GM19238 (cell line): ENCODE measurements at regions not wholly inside any gene's neighbourhood (a gene's known extent, or its start where the extent isn't known, plus 50 kb on each side); places are given as distances from the start of the nearest gene placed in this dataset.

Experiments
- DNase-seq: peaks from one replicate; pipeline ENCODE4 v3.0.0; 2011; ENCODE audit warnings: low spot score; ENCODE audit not compliant: insufficient read length

DNA sequence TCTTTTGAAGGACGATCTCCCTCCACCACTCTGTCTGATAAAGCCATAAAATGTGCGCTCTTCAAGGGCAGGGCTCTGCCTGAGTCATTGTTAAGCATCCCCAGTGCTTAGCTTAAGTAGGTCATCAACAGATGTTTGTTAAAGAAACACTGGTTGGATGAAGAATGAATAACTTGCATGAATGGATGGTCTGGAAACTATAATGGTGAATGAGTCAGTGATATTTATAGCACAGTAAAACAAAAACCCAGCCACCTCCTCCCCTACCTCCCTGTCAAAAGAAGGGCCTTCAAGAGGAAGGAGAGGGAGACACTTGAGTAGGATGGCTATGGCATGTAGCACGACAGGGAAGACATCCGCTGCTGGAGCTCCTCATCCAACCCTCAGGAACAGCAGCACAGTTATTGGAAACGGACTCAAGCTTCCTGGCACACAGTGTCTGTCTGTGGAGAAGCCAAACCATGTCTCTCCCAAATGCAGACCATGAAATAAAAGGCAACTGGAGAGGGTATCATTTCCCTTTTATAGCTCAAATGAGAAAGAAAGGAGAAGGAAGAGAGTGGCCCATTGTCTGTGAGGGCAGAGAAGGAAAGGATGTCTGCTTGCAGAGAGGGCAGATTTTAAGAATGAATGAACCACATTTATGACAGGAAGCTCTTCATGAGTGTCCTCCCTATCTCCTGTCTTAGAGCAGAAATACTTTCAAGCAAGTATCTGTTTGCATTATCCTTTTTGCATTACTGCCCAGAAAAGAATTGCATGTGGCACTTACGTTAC, 183.5 kb upstream of the UBL3 start:
- no peak for DNase-seq

- DNase-seq: no peak
Measured at GRCh38 chr13:30032263-30032662, 181.8 kb upstream of the UBL3 start.

- DNase-seq: no peak
Measured at GRCh38 chr13:30031488-30031887, 181.1 kb upstream of the UBL3 start.

DNA sequence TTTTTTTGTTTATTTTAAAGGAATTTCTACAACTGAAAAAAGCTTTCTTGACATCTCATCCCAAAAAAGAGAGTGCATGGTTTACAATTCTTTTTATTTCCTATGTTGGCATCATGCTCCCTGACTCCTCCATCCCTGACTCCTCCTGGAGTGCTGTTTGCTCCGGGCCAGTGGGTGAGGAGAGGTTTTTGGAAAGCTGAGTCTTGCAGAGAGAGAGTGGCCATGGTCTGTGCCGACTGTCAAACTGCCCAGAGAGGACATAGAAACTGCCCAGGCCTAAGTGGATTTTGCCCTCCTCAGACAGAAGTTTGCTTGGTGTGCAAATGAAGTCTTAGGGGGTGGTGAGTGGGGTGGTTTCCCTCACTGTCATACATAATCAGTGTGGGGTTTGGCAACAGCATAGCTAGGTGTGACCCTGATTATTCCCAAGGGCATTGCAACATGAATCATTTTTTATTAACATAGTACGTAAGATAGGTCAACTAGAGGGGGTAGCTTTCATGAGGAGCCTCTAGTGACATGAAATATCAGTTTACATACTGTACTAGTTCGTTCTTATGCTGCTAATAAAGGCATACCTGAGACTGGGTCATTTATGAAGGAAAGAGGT, 179.8 kb upstream of the UBL3 start:
- no peak for DNase-seq

DNA sequence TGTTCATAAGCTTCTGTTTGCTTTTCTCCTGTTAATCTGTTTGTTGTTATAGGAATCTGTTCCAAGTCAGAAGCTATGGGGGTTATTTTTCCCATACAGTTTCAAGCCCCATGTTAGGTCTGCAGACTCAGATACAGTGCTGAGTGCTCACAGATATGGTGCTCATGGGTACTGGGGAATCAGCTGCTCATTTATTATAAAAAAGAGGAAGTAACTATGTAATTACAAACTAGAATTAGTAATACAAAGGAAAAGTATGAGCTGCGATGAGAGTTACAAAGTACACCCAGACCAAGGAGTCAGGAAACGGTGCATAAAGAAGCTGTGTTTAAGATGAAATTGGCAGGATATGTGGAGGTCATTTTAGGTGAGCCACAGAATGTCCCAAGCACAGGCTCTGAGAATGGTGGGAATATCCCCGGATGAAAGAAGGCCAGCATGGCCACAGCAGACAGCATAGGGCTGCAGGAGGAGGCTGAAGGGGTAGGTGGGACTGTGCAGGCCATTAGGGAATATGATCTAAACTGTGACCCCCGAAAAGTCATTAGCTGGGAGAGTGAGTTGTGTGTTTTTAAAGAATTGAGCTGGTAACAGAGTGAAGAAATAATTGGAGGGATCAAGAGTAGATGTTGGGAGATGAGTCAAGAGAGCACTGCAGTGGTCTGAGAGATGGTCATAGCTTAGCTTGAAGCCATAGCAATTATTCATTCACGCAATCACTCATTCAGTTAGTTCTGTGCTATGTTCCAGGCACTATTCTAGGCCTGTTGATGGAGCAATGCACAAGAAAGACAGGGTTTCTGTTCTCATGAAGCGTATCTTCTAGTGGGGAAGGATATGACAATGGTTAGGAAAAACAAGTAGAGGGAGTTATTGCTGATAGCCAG, 177.4 kb upstream of the UBL3 start:
- no peak for DNase-seq

DNA sequence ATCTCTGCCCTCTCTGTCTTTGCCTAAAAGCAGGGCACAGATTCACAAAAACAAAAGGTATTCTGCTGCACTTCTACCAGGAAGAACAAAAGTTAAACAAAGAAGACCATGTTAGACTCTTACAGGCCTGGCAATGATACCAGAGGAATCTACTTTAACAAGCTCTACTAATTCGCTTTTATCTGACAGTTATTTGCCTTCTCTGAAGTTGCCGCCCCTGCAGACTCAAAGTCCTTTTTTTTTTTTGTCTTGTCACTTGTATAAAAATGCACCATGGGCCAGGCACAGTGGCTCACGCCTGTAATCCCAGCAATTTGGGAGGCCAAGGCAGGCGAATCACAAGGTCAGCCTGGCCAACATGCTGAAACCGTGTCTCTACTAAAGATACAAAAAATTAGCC, 176.5 kb upstream of the UBL3 start:
- no peak for DNase-seq

DNA sequence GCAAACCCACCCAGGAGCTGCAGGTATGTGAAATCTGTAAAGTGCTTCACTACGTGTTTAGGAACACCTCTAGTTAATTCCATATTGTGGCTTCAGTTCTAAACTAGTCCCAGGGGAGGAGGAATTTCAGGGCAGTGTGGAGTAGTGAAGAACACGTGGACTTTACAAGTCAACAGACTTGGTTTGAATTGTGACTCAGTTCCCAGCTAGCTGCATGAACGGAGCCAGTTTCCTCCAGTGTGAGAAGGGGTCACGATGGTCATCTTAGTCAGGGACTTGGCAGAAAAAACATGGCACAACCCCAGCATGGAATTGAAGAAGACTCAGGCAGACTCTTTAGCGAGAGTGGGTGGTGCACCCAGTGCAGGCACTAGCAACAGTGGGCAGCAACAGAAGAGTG, 175.7 kb upstream of the UBL3 start:
- no peak for DNase-seq

DNA sequence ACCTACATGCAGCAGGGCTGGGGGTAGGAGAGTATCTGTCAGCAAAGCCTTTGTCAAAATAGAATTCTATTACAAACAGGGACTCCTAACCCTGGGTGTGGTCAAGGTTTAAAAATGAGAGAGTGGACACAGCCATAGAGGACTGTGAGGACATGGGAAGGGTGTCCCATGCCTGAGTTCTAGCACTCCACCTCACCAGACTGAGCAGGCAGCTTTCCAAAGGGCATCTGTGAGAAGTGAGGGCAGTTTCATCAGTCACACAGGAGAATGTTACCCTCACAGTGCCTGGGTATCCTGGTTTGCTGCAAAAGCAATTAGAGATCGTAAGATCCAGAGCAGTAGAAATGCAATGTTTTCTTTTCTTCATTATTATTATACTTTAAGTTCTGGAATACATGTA, 174.9 kb upstream of the UBL3 start:
- no peak for DNase-seq

GRCh38 chr13:30024125-30024865, 173.9 kb upstream of the UBL3 start:
- DNase-seq: no peak

GRCh38 chr13:30023196-30023895, 172.9 kb upstream of the UBL3 start:
- DNase-seq: no peak

GRCh38 chr13:30022796-30023195, 172.4 kb upstream of the UBL3 start:
- no peak for DNase-seq

GRCh38 chr13:30022256-30022655, 171.8 kb upstream of the UBL3 start:
- DNase-seq: no peak

GRCh38 chr13:30021611-30022010, 171.2 kb upstream of the UBL3 start:
- no peak for DNase-seq

- DNase-seq: no peak
Measured at GRCh38 chr13:30020726-30021312, 170.4 kb upstream of the UBL3 start.

DNA sequence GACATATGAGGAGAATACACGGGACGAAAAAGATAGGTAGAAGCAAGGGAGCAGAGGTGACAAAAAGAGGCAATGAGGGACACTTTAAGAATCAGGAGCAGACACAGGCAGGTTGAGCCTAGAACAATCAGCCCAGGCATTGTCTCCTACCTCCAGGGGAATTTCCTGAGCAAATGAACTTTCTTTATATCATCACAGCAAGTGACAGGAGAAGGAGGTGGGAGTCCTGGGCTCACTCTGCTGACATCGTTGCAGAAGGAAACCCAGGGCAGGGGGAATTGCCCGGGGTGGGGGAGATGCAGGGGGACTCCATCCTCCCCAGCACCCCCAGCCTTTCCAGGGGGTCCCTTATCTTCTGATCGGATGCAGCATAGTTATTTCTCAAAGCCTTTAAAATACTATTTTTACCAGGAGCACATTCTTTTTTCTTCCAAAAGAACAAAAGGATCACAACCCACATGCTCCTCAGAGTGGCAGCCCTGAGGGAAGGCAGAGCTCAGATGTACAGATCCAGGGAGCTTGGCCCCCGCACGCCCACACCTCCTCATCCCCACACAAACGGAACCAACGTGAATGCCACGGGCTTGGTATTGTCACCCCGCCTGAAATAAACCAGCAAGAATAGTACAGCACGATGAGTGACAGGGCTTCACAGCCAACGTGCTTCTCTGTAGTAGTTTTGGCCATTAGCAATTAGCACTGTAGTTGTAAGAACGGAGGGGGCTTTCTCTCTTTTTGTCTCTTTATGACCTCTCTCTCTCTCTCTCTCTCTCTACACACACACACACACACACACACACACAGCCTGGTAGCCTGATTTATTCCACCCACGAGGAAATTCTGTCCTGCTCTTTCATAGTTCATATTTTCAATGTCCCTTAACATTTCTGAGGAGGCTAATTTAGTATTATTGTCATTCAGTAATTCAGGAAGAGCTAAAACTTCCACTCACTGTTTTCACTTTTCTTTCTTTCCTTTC, 169.5 kb upstream of the UBL3 start:
- no peak for DNase-seq

GRCh38 chr13:30017880-30018279, 167.5 kb upstream of the UBL3 start:
- no peak for DNase-seq

DNA sequence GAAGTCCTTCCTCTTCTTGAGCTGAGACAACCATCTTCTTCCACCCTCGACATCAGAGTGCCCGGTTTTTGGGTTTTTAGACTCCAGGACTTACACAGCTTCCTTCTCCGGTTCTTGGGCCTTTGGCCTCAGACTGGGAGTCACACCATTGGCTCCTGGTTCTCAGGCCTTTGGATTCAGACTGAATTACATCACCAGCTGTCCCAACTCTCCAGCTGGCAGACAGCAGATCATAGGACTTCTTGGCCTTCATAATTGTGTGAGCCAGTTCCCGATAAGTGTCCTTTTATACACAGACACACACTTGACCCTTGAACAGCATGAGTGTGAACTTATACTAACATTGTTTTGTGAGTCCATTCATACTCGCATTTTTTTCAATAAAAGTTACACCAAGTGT, 166.0 kb upstream of the UBL3 start:
- DNase-seq: no peak

GRCh38 chr13:30009411-30009810, 159.0 kb upstream of the UBL3 start:
- no peak for DNase-seq

GRCh38 chr13:30006246-30006645, 155.8 kb upstream of the UBL3 start:
- DNase-seq: no peak
